Prostate gland (tissue), 2 donors: ENCODE measurements at regions not wholly inside any gene's neighbourhood (a gene's known extent, or its start where the extent isn't known, plus 50 kb on each side); places are given as distances from the start of the nearest gene placed in this dataset.

Experiments used
- POLR2A ChIP-seq: fragments of 450-650 bp; IDR thresholded peaks from one replicate; pipeline ENCODE4 v1.6.1; 2016; ENCODE audit warnings: antibody characterized with exemption, mild to moderate bottlenecking
- POLR2AphosphoS5 ChIP-seq: sonication (generic); formaldehyde crosslinking; IDR thresholded peaks from one replicate; pipeline ENCODE4 v1.6.1; 2017; ENCODE audit warnings: antibody characterized with exemption
- TF ChIP-seq, protein P1 (sequence below), 4 experiments: fragments of 200-600 bp in 2 of 4; fragments of 450-650 bp in 2 of 4; sonication (generic) in 2 of 4; IDR thresholded peaks; 1 replicate in 3 of 4; 2 replicates in 1 of 4; pipeline ENCODE4 v1.5.1; 2016 to 2019; ENCODE audit warnings: antibody characterized with exemption in 4 of 4, mild to moderate bottlenecking in 2 of 4, moderate library complexity in 2 of 4

DNA sequence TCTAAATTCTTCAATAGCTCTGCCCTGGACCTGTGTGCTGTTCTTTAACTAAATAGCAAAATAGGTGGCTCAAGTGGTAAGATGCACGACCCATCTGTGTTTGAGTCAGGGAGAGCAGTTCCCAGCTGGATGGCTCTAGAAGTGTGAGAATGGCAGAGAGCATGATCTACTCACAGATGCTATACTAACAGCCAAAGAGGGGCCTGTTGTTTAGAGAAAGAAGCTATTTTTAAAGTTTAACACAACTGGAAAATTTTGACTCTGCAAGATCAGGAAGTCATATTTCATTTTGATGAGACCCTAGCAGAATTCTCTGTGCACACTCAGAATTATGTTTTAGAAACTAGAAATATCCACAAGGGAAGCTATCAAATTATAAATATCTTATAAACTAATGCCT lies 87.4 kb upstream of the PIP4K2A start:
- TF ChIP-seq POLR2A (no peak), POLR2AphosphoS5 (no peak)
- TF ChIP-seq, protein P1, sequence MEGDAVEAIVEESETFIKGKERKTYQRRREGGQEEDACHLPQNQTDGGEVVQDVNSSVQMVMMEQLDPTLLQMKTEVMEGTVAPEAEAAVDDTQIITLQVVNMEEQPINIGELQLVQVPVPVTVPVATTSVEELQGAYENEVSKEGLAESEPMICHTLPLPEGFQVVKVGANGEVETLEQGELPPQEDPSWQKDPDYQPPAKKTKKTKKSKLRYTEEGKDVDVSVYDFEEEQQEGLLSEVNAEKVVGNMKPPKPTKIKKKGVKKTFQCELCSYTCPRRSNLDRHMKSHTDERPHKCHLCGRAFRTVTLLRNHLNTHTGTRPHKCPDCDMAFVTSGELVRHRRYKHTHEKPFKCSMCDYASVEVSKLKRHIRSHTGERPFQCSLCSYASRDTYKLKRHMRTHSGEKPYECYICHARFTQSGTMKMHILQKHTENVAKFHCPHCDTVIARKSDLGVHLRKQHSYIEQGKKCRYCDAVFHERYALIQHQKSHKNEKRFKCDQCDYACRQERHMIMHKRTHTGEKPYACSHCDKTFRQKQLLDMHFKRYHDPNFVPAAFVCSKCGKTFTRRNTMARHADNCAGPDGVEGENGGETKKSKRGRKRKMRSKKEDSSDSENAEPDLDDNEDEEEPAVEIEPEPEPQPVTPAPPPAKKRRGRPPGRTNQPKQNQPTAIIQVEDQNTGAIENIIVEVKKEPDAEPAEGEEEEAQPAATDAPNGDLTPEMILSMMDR (IDR thresholded peaks at IDR 0.05), result no peak
